GM18499 (cell line): ENCODE measurements at regions not wholly inside any gene's neighbourhood (a gene's known extent, or its start where the extent isn't known, plus 50 kb on each side); places are given as distances from the start of the nearest gene placed in this dataset.
A peak's percentile ranks its signal among the peaks of the same experiment; 100 is the strongest.

Experiments
- ATAC-seq: cut with Tn5 transposase; IDR thresholded peaks from one replicate; pipeline ENCODE4 v1.9.1; 2021; ENCODE audit warnings: moderate number of reproducible peaks; ENCODE audit not compliant: insufficient read depth, unreplicated experiment

DNA sequence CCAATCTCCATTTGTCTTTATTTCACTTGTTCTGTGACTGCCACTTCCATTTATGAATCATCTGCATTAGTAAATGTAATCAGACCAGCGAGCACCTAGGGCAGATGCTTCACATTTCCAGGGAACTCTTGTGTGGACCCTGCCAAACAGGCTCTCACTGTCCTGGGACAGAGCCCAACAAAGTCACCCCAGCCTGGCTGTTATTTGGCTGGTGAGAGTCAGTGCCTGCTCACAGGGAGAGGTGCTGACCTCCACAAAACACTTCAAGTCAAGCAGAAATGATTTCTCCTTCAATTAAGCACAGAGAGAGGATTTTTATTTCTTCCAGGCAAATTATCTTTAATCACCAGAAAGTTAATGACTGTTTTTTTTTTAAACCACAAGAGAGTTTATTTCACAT, 568.0 kb downstream of the MTRR start:
- ATAC-seq = no peak

DNA sequence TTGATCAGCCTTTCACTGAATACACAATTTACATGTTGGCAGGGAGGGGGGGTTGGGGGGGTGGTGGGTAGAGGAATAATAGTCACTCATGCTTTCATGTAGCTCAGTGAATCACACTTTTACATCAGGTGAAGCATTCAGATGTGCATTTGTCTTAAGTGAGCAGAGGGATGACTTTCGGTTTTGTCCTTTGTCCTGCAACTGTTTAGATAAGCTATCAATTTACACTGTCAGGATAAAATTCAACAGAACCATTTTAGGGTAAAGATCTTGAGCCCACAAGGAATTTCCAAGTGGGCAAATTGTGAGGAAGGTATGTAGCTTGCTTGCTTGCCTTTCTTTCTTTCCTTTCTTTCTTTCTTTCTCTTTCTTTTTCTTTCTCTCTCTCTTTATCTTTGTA, 576.2 kb downstream of the MTRR start:
- ATAC-seq = no peak

DNA sequence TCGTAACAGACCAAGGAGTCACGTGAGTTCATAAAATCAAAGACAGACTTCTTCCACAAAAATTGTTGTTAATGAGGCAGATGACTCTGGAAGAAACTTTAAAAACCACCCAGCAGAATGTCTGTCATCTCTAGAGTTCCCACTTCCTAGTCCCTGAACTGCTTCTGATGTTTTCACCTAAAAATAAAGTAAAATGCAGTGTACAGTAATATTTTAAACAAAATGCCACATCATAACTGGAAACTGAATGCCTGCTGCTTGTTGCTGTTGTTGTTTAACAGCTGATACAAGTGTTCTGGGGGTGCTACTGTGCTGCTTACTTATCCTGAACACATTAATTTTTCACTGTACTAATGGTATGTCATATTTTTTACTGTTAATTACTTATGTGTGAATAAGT, 577.2 kb downstream of the MTRR start:
- ATAC-seq = no peak

DNA sequence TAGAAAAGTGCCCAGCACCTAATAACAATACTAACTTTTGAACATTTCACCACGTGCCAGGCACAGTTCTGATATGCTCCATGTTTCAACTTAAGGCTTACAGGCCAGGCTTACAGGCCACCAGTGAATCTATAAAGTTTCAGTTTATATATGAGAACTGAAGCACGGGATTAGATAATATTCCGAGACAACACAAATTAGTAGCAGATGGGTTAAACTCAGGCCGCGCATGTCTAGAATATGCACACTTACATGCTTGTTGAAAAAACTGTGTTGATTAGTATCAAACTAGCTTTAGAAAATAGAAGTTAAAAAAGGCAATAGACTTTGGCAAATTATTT, 587.9 kb downstream of the MTRR start:
- ATAC-seq = no peak

DNA sequence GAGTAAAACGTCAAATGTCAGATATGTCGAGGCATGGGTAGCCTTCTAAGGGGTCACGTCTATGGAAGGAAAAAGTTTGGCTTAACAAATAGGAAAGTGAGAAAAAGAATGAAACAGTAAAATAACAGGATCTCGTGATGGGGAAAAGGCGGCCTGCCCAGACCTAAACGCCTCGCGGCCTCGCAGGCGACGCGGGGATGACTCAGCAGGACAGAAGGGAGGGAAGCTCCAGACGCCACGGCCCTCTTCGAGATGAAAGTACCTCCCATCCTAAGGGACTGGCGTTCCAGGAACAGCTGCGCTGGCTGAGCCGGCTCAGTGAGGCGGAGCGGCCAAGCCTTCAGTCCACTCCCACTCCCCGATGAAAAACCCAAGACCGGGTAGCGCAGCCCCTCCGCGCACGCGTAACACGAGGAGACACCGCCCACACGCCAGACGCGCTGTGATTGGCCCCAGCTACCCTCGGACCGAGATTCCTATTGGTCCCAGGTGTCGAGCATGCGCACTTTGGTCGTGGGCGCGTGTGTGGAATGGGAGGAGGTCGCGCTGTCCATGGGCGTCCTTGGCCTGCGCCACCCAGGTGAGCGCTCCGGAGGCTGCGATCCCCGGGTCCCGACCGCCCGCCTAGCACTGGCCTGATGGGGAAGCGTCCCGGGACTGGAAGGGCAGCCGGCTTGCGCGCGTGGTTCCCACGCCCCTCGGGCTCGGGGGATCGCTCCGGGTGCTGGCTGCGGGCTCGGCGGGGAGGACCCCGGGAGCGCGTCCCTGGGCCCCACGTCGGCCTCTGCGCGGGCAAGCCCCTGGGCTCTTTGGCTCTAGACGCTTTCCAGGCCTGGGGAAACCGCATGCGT, 588.5 kb downstream of the MTRR start:
- ATAC-seq = peak; percentile 91

DNA sequence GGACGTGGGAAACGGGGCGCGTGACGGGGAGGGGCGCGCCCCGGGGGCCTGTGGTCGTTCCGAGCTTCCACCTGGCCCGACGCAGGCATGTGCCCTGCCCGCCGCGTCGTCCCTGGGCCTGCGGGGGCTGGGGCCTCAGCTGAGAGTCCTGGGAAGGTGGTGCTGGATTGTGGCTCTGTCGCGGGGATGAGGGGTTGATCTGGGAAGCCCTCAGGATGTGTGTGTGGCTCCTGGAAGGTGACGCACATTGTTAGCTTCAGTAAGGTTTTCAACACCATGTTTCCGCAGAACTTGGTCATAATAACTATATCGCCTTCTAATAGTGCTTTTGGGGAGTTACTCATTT, 589.1 kb downstream of the MTRR start:
- ATAC-seq = peak; percentile 6

DNA sequence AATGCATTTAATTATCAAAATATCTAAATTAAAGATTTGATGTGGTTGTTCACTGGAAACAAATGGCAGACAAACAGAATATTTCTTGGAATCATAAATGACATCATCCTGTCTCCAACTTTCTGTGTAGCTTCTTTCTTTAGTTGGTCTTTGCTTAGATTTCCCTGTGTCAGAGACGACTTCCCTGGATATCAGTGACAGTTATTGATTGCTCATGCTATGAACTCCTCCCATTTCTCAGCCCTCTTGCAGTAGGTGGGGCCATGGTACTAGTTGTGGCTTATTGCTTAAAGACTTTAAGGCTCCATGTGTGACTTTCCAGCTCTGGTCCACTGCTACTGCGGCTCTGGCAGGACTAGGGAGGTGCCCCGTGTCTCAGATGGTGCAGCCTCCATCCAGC, 592.6 kb downstream of the MTRR start:
- no peak for ATAC-seq

DNA sequence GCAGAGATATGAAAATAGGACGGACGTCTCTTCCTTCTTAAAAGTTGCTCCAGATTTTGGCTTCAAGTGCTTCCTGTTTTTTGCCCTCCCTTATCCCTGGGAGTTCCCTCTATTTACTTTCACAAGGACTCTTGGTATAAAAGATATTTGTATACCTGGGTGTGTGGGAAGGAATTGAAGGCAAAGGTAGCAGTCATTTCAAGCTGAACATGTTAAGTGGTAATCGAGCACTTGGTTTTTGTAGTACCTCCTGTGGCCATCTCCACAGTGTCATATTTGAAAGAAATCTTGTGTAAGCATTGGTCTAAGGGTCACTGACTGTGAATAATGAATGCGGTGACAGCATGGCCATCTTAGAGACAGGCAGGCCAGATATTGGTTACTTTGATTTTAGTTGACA, 593.6 kb downstream of the MTRR start:
- ATAC-seq = no peak

DNA sequence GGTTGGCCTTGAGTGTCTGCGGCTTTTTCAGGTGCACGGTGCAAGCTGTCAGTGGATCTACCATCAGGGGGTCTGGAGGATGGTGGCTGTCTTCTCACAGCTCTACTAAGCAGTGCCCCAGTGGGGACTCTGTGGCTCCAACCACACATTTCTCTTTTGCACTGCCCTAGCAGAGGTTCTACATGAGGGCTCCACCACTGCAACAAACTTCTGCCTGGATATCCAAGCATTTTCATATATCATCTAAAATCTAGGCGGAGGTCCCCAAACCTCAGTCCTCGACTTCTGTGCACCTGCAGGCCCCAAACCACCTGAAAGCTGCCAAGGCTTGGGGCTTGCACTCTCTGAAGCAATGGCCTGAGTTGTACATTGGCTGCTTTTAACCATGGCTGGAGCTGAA, 601.5 kb downstream of the MTRR start:
- no peak for ATAC-seq

DNA sequence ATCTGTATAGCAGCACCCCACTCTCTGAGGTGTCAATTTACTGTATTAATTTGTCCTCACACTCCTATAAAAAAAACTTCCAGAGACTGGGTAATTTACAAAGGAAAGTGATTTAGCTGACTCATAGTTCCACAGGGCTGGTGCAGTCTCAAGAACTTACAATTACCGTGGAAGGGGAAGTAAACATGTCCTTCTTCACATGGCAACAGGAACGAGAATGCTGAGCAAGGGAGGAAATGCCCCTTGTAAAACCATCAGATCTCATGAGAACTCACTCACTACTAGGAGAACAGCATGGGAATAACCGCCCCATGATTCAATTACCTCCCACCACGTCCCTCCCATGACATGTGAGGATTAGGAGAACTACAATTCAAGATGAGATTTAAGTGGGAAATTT, 602.6 kb downstream of the MTRR start:
- ATAC-seq = no peak

DNA sequence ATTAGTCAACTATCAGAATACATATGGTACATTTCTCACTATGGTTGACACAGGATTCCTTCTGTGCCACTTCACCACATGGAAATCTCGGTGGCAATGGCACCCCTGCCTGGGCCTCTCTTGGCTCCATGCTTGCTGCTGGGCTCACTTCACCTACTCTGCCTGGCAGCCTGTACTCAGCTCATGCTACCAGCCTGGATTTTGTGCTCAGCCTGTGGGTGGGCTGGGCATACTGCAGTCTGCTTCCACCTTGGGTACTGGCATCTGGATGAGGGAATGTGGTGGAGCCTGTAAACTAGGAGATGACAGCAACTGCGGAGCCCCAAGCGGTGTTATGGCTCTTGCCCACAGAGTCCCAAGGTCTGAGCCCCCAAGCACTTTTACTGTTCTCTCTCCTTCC, 604.1 kb downstream of the MTRR start:
- ATAC-seq = no peak

DNA sequence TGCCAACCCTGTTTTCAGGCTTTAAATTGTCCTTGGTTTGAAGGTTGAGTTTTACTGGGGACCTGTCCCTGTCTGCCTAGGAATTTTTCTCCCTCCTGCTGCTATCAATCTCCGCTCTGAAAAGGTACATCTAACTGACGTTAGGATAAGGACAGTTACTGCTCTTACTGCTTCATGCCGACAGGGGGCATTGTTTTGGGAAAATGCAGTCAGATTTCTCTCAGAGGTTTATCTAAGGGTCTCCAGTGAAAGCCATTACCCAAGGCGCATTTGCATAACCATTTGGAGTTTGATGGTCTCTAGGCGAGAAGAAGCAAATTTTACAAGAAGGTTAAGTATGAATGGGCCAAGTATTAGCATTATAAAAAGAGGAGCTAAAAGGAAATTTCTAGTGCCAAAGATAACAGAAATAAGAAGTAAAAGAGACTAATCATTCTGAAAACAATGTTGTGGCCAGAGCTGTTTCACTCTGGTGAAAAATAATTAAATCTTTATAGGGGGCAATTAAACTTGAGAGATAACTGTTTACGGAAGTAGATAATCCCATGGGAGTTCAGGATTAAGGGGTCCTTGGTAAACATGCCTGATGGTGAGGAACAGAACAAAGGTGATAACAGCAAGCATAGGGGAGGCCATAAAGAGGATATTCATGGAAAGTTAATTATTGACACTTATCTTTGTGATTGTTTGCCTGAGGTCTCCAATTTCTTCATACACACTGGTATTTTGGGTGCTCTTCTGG, 605.0 kb downstream of the MTRR start:
- no peak for ATAC-seq

DNA sequence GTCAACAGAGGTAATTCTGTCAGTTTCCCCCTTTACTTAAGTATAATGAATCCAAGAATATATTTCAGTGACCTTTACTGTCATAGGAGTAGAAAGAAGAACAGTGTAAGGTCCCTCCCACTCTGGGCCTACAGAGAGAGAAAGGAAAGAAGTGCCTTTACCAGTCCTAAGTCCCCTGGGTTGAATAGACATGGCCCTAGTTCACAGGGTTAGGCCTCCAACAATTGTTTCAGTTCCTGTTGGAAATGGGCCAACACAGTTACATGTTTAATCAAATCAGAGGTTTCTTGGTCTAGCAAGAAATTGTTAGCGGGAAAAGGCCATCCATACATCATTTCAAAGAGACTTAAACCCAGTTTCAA, 605.6 kb downstream of the MTRR start:
- no peak for ATAC-seq

DNA sequence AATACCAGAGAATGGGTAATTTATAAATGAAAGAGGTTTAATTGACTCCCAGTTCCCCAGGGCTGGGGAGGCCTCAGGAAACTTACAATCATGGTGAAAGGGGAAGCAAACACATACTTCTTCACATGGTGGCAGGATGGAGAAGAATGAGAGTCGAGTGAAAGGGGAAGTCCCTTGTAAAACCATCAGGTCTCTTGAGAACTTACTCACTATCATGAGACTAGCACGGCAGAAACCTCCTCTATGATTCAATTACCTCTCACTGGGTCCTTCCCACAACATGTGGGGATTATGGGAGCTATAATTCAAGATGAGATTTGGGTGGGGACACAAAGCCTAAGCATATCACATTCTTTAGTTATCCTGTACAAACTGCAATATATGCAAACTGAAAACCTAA, 609.4 kb downstream of the MTRR start:
- no peak for ATAC-seq

DNA sequence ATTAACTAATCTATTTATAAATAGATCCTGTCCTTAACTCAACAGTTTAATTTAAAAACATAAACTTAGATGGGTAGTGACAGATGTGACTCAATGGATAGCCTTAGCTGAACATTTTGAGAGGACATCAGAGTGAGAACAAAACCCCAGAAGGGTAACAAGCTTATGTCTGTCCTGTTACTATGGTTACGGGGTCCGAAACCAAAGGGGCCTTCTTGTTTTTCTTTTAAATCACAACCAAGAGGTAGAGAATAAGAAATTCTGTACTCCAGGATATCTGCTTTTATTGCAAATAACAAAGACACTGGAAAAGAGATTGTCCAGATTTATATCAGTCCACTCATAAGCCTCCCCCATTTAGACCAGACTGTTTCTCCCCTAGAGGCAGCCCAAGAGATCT, 612.1 kb downstream of the MTRR start:
- no peak for ATAC-seq

DNA sequence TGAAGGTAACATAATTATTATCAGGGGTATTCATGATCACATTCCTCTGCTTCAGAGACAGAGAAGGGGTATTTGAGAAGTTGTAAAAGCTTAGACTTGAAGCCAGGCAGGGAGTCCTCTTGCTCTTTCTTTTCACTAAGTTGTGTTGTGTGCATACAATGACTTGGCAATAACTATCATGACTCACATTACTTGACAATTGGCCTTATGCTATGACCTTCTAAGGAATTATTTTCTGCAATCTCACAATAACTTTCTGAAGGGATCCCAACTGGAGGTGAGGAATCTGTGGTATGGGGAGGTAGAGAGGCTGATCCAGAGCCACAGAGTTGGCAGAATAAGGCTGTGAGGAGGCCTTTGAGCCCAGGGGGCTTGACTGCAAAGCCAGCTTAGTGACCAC, 622.3 kb downstream of the MTRR start:
- no peak for ATAC-seq

DNA sequence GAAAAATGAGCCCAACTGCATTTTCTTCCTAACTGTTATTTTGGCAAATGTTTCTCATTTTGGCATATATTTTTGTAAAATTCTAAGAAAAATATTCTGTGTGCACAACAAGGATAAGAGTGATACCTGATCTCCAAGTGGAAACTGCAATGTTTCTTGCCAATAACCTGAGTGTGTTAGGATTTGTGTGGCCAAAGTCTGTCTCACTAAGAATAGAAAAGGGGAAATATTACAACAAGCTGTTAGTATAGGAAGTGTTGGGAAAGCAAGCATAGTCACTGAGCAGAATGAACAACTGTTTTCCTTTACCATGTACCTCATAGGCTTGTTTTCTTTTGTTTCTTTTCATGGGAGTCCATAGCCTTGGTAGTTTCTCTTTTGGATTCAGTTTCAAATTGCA, 624.2 kb downstream of the MTRR start:
- ATAC-seq = no peak

DNA sequence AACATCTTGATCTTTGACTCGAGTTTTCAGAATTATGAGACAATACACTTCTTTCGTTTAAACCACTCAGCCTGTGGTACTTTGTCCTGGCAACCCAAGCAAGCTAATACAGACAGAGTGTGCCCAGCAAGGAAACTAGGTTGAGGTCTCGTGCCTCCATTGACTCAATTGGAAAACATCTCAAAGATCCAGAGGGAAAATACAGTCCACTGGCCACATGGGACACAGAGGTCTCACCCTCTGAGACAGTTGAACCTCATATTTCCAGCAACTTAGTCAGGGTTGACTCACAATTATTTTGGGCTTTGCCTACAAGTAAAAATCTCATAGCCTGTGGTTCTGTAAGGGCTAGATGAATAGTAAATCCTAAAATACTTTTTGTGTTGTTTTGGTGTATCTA, 631.5 kb downstream of the MTRR start:
- ATAC-seq = no peak

DNA sequence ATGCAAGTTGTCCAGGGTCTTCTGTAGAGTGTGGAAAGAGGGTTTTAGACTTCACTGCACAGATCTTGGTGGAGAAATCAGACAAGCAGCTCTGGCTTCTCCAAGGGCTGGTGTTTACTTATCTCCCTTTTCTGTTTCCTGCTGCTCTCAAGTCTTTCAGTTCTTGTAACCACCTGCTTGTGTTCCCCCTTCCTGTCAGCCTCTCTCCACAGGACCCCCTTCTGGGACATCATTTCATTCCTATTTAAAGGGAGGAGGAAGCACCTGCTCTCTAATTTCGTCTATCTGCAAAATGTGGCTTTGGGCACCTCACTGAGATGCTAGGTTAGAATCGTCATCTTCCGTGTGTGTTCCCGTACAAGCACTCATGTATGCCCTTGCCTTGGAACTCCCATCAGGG, 636.2 kb downstream of the MTRR start:
- ATAC-seq = no peak

DNA sequence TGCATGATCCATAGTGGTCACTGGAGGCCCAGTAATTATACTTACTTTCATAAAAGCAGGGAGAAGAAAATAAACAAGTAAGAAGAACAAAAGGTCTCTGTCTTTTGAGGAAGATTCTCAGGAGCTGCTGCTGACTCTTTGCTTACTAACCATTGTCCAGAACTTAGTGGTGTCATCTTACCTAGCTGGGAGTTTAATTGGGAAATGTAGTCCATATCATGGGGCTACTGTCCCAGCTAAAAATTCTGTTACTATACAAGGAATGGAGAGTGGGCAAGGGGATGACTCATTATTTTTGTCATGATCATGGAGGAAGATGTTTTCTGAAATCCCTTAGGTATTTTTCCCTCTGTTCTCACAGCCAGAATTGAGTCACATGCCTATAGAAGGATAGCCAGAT, 639.3 kb downstream of the MTRR start:
- ATAC-seq = no peak

DNA sequence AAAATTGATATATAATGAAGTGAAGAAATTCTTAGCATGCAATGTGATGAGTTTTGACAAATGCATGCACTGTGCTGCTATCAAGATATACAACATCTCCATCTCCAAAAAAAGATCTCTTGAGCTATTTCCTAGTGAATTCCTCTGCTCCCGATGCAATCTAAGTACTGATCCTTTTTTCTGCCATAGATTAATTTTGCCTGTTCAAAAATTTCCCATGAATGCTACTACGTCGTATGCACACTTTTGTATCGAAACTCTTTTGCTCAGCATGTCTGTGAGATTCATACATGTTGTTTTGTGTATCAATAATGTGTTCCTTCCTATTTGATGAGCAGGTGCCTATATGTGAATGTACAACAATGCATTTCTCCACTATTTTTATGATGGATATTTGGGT, 647.4 kb downstream of the MTRR start:
- ATAC-seq = no peak

DNA sequence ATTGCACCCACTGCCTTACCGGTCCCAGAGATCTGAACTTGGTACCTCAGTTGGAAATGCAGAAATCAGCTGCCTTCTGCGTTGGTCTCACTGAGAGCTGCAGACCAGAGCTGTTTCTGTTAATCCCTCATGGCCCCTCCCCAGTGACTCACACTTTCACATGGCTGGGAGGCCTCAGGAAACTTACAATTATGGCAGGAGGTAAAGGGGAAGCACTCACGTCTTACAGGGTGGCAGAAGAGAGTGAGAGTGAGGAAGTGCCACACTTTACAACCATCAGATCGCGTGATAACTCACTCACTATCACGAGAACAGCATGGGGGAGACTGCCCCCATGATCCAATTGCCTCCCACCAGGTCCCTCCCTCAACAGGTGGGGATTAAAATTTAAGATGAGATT, 648.5 kb downstream of the MTRR start:
- ATAC-seq = no peak
